CD8-positive, alpha-beta memory T cell (primary cell): ENCODE measurements at regions not wholly inside any gene's neighbourhood (a gene's known extent, or its start where the extent isn't known, plus 50 kb on each side); places are given as distances from the start of the nearest gene placed in this dataset.

Experiments
- CTCF ChIA-PET: fragments of 350-600 bp; sonication (Branson Sonifier 250); formaldehyde crosslinking; loops from one replicate; lab custom pipeline; 2021; ENCODE audit warnings: antibody characterized with exemption; lab: Charles Lee
- POLR2A ChIA-PET: fragments of 350-600 bp; sonication (Branson Sonifier 250); formaldehyde crosslinking; loops from one replicate; lab custom pipeline; 2021; ENCODE audit warnings: antibody characterized with exemption; lab: Charles Lee
- DNase-seq, 5 donors: peaks; one replicate each; pipeline versions ENCODE4 v3.0.0 to v3.0.0-alpha.2; 2020 to 2022; ENCODE audit warnings: mixed read lengths in 1 of 5
- H3K27ac ChIP-seq: one replicate; pipeline ENCODE4 v1.7.0; 2013; ENCODE audit warnings: low read depth, mild to moderate bottlenecking, low read length, moderate library complexity
- H3K27me3 ChIP-seq: 2 replicates; pipeline ENCODE4 v1.7.0; 2013; ENCODE audit warnings: low read length, mild to moderate bottlenecking; ENCODE audit not compliant: insufficient read depth, poor library complexity, severe bottlenecking
- H3K36me3 ChIP-seq: 2 replicates; pipeline ENCODE4 v1.7.0; 2013; ENCODE audit warnings: mild to moderate bottlenecking, low read length, moderate library complexity; ENCODE audit not compliant: insufficient read depth
- H3K4me1 ChIP-seq: 2 replicates; pipeline ENCODE4 v1.7.0; 2013; ENCODE audit warnings: mild to moderate bottlenecking, low read length, moderate library complexity; ENCODE audit not compliant: insufficient read depth
- H3K4me3 ChIP-seq: 2 replicates; pipeline ENCODE4 v1.7.0; 2013; ENCODE audit warnings: mild to moderate bottlenecking, low read length
- H3K9me3 ChIP-seq: 2 replicates; pipeline ENCODE4 v1.7.0; 2013; ENCODE audit warnings: mild to moderate bottlenecking, low read length
- H3K27ac Mint-ChIP-seq, 8 donors: one replicate each; pipeline ENCODE4 v1.8.0; 2020 to 2021; ENCODE audit warnings: mixed read lengths in 8 of 8, mild to moderate bottlenecking in 6 of 8, inconsistent platforms in 3 of 8, moderate library complexity in 3 of 8
- H3K27me3 Mint-ChIP-seq, 2 donors: one replicate each; pipeline ENCODE4 v1.8.0; 2020 to 2021; ENCODE audit warnings: mixed read lengths in 2 of 2, mild to moderate bottlenecking in 1 of 2, moderate library complexity in 1 of 2
- H3K36me3 Mint-ChIP-seq, 3 donors: one replicate each; pipeline ENCODE4 v1.8.0; 2020 to 2021; ENCODE audit warnings: mixed read lengths in 3 of 3, inconsistent platforms in 1 of 3, mild to moderate bottlenecking in 1 of 3
- H3K4me1 Mint-ChIP-seq, 3 donors: one replicate each; pipeline ENCODE4 v1.8.0; 2020 to 2021; ENCODE audit warnings: mixed read lengths in 3 of 3, inconsistent platforms in 1 of 3, mild to moderate bottlenecking in 1 of 3
- H3K4me3 Mint-ChIP-seq, 7 donors: one replicate each; pipeline ENCODE4 v1.8.0; 2020 to 2021; ENCODE audit warnings: mixed read lengths in 7 of 7, mild to moderate bottlenecking in 6 of 7, moderate library complexity in 4 of 7, inconsistent platforms in 2 of 7
- H3K9me3 Mint-ChIP-seq, 5 donors: one replicate each; pipeline ENCODE4 v1.8.0; 2020 to 2022; ENCODE audit warnings: mixed read lengths in 5 of 5, mild to moderate bottlenecking in 3 of 5, moderate library complexity in 2 of 5, inconsistent platforms in 1 of 5

GRCh38 chr2:76633276-76633921, 888.8 kb downstream of the LRRTM4 start:
- H3K27me3 Mint-ChIP-seq: no peaks in the 10 kb centered on the region
- no peaks in the 10 kb centered on the region for H3K9me3 ChIP-seq
- peaks cover 3 to 21% (median 6%) of the 10 kb centered on the region in 5 donors for H3K9me3 Mint-ChIP-seq
- H3K4me1 Mint-ChIP-seq: no peaks in the 10 kb centered on the region
- H3K27ac ChIP-seq: no peak overlapping the region
- H3K4me3 ChIP-seq: no peak overlapping the region
- ChIA-PET CTCF (no interaction called here), POLR2A (no interaction called here)
- no peaks in the 10 kb centered on the region for H3K27me3 ChIP-seq
- no peak for DNase-seq
- no peaks in the 10 kb centered on the region for H3K4me1 ChIP-seq
- no peak overlapping the region for H3K27ac Mint-ChIP-seq
- no peak overlapping the region for H3K4me3 Mint-ChIP-seq
- no peaks in the 10 kb centered on the region for H3K36me3 ChIP-seq
- H3K36me3 Mint-ChIP-seq: no peaks in the 10 kb centered on the region

GRCh38 chr2:76625101-76625500, 897.1 kb downstream of the LRRTM4 start:
- H3K4me1 Mint-ChIP-seq: no peaks in the 10 kb centered on the region
- POLR2A ChIA-PET: no interaction called here

GRCh38 chr2:76613330-76613729, 902.6 kb upstream of the GCFC2 start:
- Histone ChIP-seq H3K4me1 (no peaks in the 10 kb centered on the region), H3K36me3 (no peaks in the 10 kb centered on the region), H3K4me3 (no peak overlapping the region), H3K27me3 (no peaks in the 10 kb centered on the region), H3K9me3 (no peaks in the 10 kb centered on the region), H3K27ac (no peak overlapping the region)
- Mint-ChIP-seq H3K27me3 (no peaks in the 10 kb centered on the region), H3K9me3 (peaks cover 5 to 33% (median 9%) of the 10 kb centered on the region in 5 donors), H3K4me3 (no peak overlapping the region), H3K4me1 (no peaks in the 10 kb centered on the region), H3K36me3 (no peaks in the 10 kb centered on the region), H3K27ac (no peak overlapping the region)
- ChIA-PET CTCF (no interaction called here), POLR2A (no interaction called here)
- no peak for DNase-seq

More at GRCh38 chr2:76625101-76625500, 897.1 kb downstream of the LRRTM4 start:
- DNase-seq: no peak
- Histone ChIP-seq H3K4me3 (no peak overlapping the region), H3K27ac (no peak overlapping the region), H3K36me3 (no peaks in the 10 kb centered on the region), H3K4me1 (no peaks in the 10 kb centered on the region), H3K27me3 (no peaks in the 10 kb centered on the region), H3K9me3 (no peaks in the 10 kb centered on the region)
- peaks cover 7 to 24% (median 15%) of the 10 kb centered on the region in 5 donors for H3K9me3 Mint-ChIP-seq
- no peaks in the 10 kb centered on the region for H3K27me3 Mint-ChIP-seq
- H3K27ac Mint-ChIP-seq: no peak overlapping the region
- CTCF ChIA-PET: no interaction called here
- H3K36me3 Mint-ChIP-seq: no peaks in the 10 kb centered on the region
- H3K4me3 Mint-ChIP-seq: no peak overlapping the region

- no peaks in the 10 kb centered on the region for H3K36me3 ChIP-seq
- no peak for DNase-seq
- H3K4me1 ChIP-seq: no peaks in the 10 kb centered on the region
- H3K27me3 Mint-ChIP-seq: no peaks in the 10 kb centered on the region
- H3K27ac Mint-ChIP-seq: no peak overlapping the region
- ChIA-PET CTCF (no interaction called here), POLR2A (no interaction called here)
- H3K27ac ChIP-seq: no peak overlapping the region
- no peak overlapping the region for H3K4me3 Mint-ChIP-seq
- H3K4me1 Mint-ChIP-seq: no peaks in the 10 kb centered on the region
- H3K9me3 Mint-ChIP-seq: peaks cover 5 to 38% (median 7%) of the 10 kb centered on the region in 5 donors
- H3K27me3 ChIP-seq: no peaks in the 10 kb centered on the region
- no peaks in the 10 kb centered on the region for H3K9me3 ChIP-seq
- H3K36me3 Mint-ChIP-seq: no peaks in the 10 kb centered on the region
- H3K4me3 ChIP-seq: no peak overlapping the region
Measured at GRCh38 chr2:76612764-76613163, 902.0 kb upstream of the GCFC2 start.

GRCh38 chr2:76610451-76610850, 899.7 kb upstream of the GCFC2 start:
- H3K36me3 ChIP-seq: no peaks in the 10 kb centered on the region
- POLR2A ChIA-PET: no interaction called here
- H3K27ac ChIP-seq: no peak overlapping the region
- no peak overlapping the region for H3K4me3 Mint-ChIP-seq
- H3K27me3 ChIP-seq: no peaks in the 10 kb centered on the region
- CTCF ChIA-PET: no interaction called here
- peaks cover 1 to 34% (median 5%) of the 10 kb centered on the region in 5 donors for H3K9me3 Mint-ChIP-seq
- DNase-seq: no peak
- H3K27ac Mint-ChIP-seq: no peak overlapping the region
- H3K9me3 ChIP-seq: no peaks in the 10 kb centered on the region
- no peaks in the 10 kb centered on the region for H3K27me3 Mint-ChIP-seq
- H3K4me3 ChIP-seq: no peak overlapping the region
- H3K36me3 Mint-ChIP-seq: no peaks in the 10 kb centered on the region
- H3K4me1 ChIP-seq: no peaks in the 10 kb centered on the region
- H3K4me1 Mint-ChIP-seq: no peaks in the 10 kb centered on the region

GRCh38 chr2:76599732-76600368, 889.1 kb upstream of the GCFC2 start:
- H3K4me3 Mint-ChIP-seq: no peak overlapping the region
- no peaks in the 10 kb centered on the region for H3K27me3 ChIP-seq
- H3K9me3 ChIP-seq: no peaks in the 10 kb centered on the region
- H3K36me3 Mint-ChIP-seq: no peaks in the 10 kb centered on the region
- H3K9me3 Mint-ChIP-seq: peaks cover 7 to 16% (median 13%) of the 10 kb centered on the region in 5 donors
- no peak overlapping the region for H3K27ac ChIP-seq
- H3K4me1 Mint-ChIP-seq: no peaks in the 10 kb centered on the region
- H3K4me1 ChIP-seq: no peaks in the 10 kb centered on the region
- no peaks in the 10 kb centered on the region for H3K27me3 Mint-ChIP-seq
- ChIA-PET CTCF (no interaction called here), POLR2A (no interaction called here)
- H3K4me3 ChIP-seq: no peak overlapping the region
- no peaks in the 10 kb centered on the region for H3K36me3 ChIP-seq
- H3K27ac Mint-ChIP-seq: no peak overlapping the region
- no peak for DNase-seq

- ChIA-PET POLR2A (no interaction called here), CTCF (no interaction called here)
- Histone ChIP-seq H3K4me3 (no peak overlapping the region), H3K27me3 (no peaks in the 10 kb centered on the region), H3K4me1 (no peaks in the 10 kb centered on the region), H3K9me3 (no peaks in the 10 kb centered on the region), H3K36me3 (no peaks in the 10 kb centered on the region), H3K27ac (no peak overlapping the region)
- Mint-ChIP-seq H3K36me3 (no peaks in the 10 kb centered on the region), H3K4me3 (no peak overlapping the region), H3K27ac (peak overlapping the region in 1 of 8 donors; percentile 22), H3K9me3 (peaks cover 6 to 21% (median 18%) of the 10 kb centered on the region in 5 donors), H3K4me1 (no peaks in the 10 kb centered on the region), H3K27me3 (no peaks in the 10 kb centered on the region)
- no peak for DNase-seq
Measured at GRCh38 chr2:76584474-76584873, 873.8 kb upstream of the GCFC2 start.

GRCh38 chr2:76579911-76580310, 869.2 kb upstream of the GCFC2 start:
- Mint-ChIP-seq H3K27me3 (peaks cover 0 to 1% of the 10 kb centered on the region in 2 donors), H3K4me3 (no peak overlapping the region), H3K4me1 (no peaks in the 10 kb centered on the region), H3K27ac (no peak overlapping the region), H3K9me3 (peaks cover 12 to 45% (median 30%) of the 10 kb centered on the region in 5 donors), H3K36me3 (peaks cover 0 to 2% (median 0%) of the 10 kb centered on the region in 3 donors)
- ChIA-PET CTCF (no interaction called here), POLR2A (no interaction called here)
- H3K4me3 ChIP-seq: no peak overlapping the region
- H3K27ac ChIP-seq: no peak overlapping the region
- no peaks in the 10 kb centered on the region for H3K9me3 ChIP-seq
- H3K4me1 ChIP-seq: no peaks in the 10 kb centered on the region
- H3K36me3 ChIP-seq: no peaks in the 10 kb centered on the region
- no peaks in the 10 kb centered on the region for H3K27me3 ChIP-seq
- no peak for DNase-seq
